K562 (cell line): ENCODE measurements at regions not wholly inside any gene's neighbourhood (a gene's known extent, or its start where the extent isn't known, plus 50 kb on each side); places are given as distances from the start of the nearest gene placed in this dataset.

Source experiments
- ATAC-seq: fragments of 200-7000 bp; cut with Tn5 transposase; 3 replicates; pipeline ENCODE4 v1.9.1; 2020; ENCODE audit warnings: moderate library complexity
- BruUV-seq: library from RNA; stranded (reverse); fragments of 400-500 nt; replicated peaks from 2 replicates; lab custom pipeline; 2021; lab: Mats Ljungman, UMichigan
- CTCF ChIA-PET: fragments of 300-600 bp; formaldehyde crosslinking; extraction: SDS; loops from one replicate; lab custom pipeline; 2021; ENCODE audit warnings: low intra/inter-chr PET ratio; lab: Yijun Ruan, JAX
- POLR2A ChIA-PET: fragments of 300-600, 350-650 bp; sonication (Branson Sonifier 250); formaldehyde crosslinking; extraction: SDS; loops from one replicate; lab custom pipeline; 2021; ENCODE audit warnings: antibody characterized with exemption, inconsistent platforms; lab: Yijun Ruan, JAX
- DNase-seq, 4 experiments: peaks; one replicate each; pipeline versions ENCODE4 v3.0.0 to v3.0.0-alpha.2; 2011 to 2018; ENCODE audit warnings: low spot score in 3 of 4, mixed read lengths in 3 of 4; ENCODE audit errors: extremely low read depth in 1 of 4
- FAIRE-seq: peaks from 2 replicates; lab custom pipeline; 2011; peaks lifted over from hg19 to GRCh38; lab: Jason Lieb, UNC
- H2AFZ ChIP-seq: 2 replicates; pipeline ENCODE4 v1.6.0; 2011; ENCODE audit warnings: low read depth, low read length, control low read depth, inconsistent platforms
- H3K27ac ChIP-seq: fragments of 200-600 bp; 3 replicates; pipeline ENCODE4 v1.8.0; 2011; ENCODE audit warnings: low read depth, mild to moderate bottlenecking, control low read depth, inconsistent platforms, low read length, moderate library complexity, mixed read lengths; ENCODE audit errors: extremely low read depth
- H3K27me3 ChIP-seq, 2 experiments: fragments of 300-600 bp in 1 of 2; 2 replicates in 1 of 2; 3 replicates in 1 of 2; pipeline versions ENCODE4 v1.6.0 to v1.8.0; 2011; ENCODE audit warnings: inconsistent platforms in 2 of 2, low read length in 2 of 2, mild to moderate bottlenecking in 1 of 2, mixed read lengths in 1 of 2, moderate library complexity in 1 of 2; ENCODE audit not compliant: control insufficient read depth in 2 of 2, insufficient read depth in 2 of 2
- H3K36me3 ChIP-seq: fragments of 300-600 bp; 3 replicates; pipeline ENCODE4 v1.8.0; 2011; ENCODE audit warnings: mild to moderate bottlenecking, low read length, inconsistent platforms; ENCODE audit not compliant: control insufficient read depth, insufficient read depth
- H3K4me1 ChIP-seq, 2 experiments: fragments of 200-600 bp in 1 of 2; replicated peaks in 1 of 2; 2 replicates in 1 of 2; 3 replicates in 1 of 2; pipeline versions ENCODE4 v1.5.1 to v1.8.0; 2011; ENCODE audit warnings: inconsistent platforms in 2 of 2, low read length in 2 of 2, mild to moderate bottlenecking in 1 of 2, mixed read lengths in 1 of 2, moderate library complexity in 1 of 2; ENCODE audit not compliant: control insufficient read depth in 2 of 2, insufficient read depth in 2 of 2
- H3K4me2 ChIP-seq: 2 replicates; pipeline ENCODE4 v1.6.1; 2011; ENCODE audit warnings: low read length, control low read depth, inconsistent platforms, mixed read lengths; ENCODE audit not compliant: insufficient read depth
- H3K4me3 ChIP-seq: fragments of 200-600 bp; sonication (generic), shearing (Covaris generic); 2 replicates; pipeline ENCODE4 v1.5.1; 2016; ENCODE audit warnings: control low read depth, inconsistent platforms
- H3K79me2 ChIP-seq: fragments of 200-600 bp; 3 replicates; pipeline ENCODE4 v1.8.0; 2011; ENCODE audit warnings: low read length, inconsistent platforms; ENCODE audit not compliant: control insufficient read depth, insufficient read depth
- H3K9ac ChIP-seq, 2 experiments: 2 replicates each; pipeline versions ENCODE4 v1.6.0 to v1.6.1; 2011; ENCODE audit warnings: low read depth in 2 of 2, low read length in 2 of 2, control low read depth in 1 of 2, inconsistent platforms in 1 of 2, mild to moderate bottlenecking in 1 of 2, mixed read lengths in 1 of 2; ENCODE audit not compliant: insufficient read depth in 1 of 2
- H3K9me1 ChIP-seq: one replicate; pipeline ENCODE4 v1.6.0; 2011; ENCODE audit warnings: inconsistent platforms, mild to moderate bottlenecking, low read length, moderate library complexity; ENCODE audit not compliant: control insufficient read depth, insufficient read depth
- H3K9me3 ChIP-seq: replicated peaks from 2 replicates; pipeline ENCODE4 v1.5.1; 2011; ENCODE audit warnings: low read depth, low read length, inconsistent platforms; ENCODE audit not compliant: control insufficient read depth, insufficient read depth
- H4K20me1 ChIP-seq: replicated peaks from 2 replicates; pipeline ENCODE4 v1.6.1; 2011; ENCODE audit warnings: low read length, inconsistent platforms, mixed read lengths; ENCODE audit not compliant: control insufficient read depth, insufficient read depth
- CEBPB ChIP-seq: fragments of 450-650 bp; IDR thresholded peaks from 2 replicates; pipeline ENCODE4 v1.6.1; 2016; ENCODE audit warnings: missing genetic modification characterization, missing compliant biosample characterization
- CTBP1 ChIP-seq: fragments of 450-650 bp; IDR thresholded peaks from 2 replicates; pipeline ENCODE4 v1.6.1; 2016; ENCODE audit warnings: borderline replicate concordance
- FOXA3 ChIP-seq, 2 experiments: fragments of 450-650 bp in 1 of 2; sonication (generic) in 1 of 2; formaldehyde crosslinking; IDR thresholded peaks in 1 of 2; conservative IDR thresholded peaks in 1 of 2; 2 replicates each; pipeline versions ENCODE4 v1.4.0 to v1.8.0; 2020 to 2022; ENCODE audit warnings: mild to moderate bottlenecking in 2 of 2, missing genetic modification reagents in 1 of 2
- FOXP1 ChIP-seq: sonication (generic); formaldehyde crosslinking; IDR thresholded peaks from 2 replicates; pipeline ENCODE4 v1.8.0; 2022; ENCODE audit warnings: mild to moderate bottlenecking, missing genetic modification reagents
- GTF2F1 ChIP-seq: IDR thresholded peaks from 2 replicates; pipeline ENCODE4 v1.6.1; 2011; ENCODE audit warnings: low read depth, low read length, improper control_type of control experiment
- JUN ChIP-seq, 2 experiments: sonication (generic) in 1 of 2; formaldehyde crosslinking in 1 of 2; IDR thresholded peaks; 2 replicates each; pipeline versions ENCODE4 v1.6.1 to v1.8.0; 2012 to 2022; ENCODE audit warnings: borderline replicate concordance in 2 of 2, mild to moderate bottlenecking in 2 of 2, improper control_type of control experiment in 1 of 2, low read depth in 1 of 2, low read length in 1 of 2, missing genetic modification reagents in 1 of 2
- KAT7 ChIP-seq: sonication (generic); formaldehyde crosslinking; IDR thresholded peaks from 2 replicates; pipeline ENCODE4 v1.8.0; 2022; ENCODE audit warnings: missing genetic modification reagents, mild to moderate bottlenecking, borderline replicate concordance
- MEIS2 ChIP-seq: fragments of 450-650 bp; IDR thresholded peaks from 2 replicates; pipeline ENCODE4 v1.6.1; 2014; ENCODE audit warnings: mild to moderate bottlenecking; ENCODE audit not compliant: partially characterized antibody
- NUFIP1 ChIP-seq: fragments of 450-650 bp; IDR thresholded peaks from 2 replicates; pipeline ENCODE4 v1.6.1; 2018; ENCODE audit not compliant: partially characterized antibody
- PCBP1 ChIP-seq: fragments of 200-400 bp; formaldehyde crosslinking; IDR thresholded peaks from 2 replicates; pipeline ENCODE4 v1.6.1; 2018; ENCODE audit warnings: mild to moderate bottlenecking, low read depth, low read length; ENCODE audit not compliant: poor library complexity, severe bottlenecking
- PHF8 ChIP-seq: fragments of 200-600 bp; sonication (generic); IDR thresholded peaks from 2 replicates; pipeline ENCODE4 v1.6.1; 2012; ENCODE audit warnings: mixed run types, mild to moderate bottlenecking, inconsistent platforms, low read length, moderate library complexity, borderline replicate concordance
- PRDM10 ChIP-seq: fragments of 450-650 bp; IDR thresholded peaks from 2 replicates; pipeline ENCODE4 v1.6.1; 2018; ENCODE audit not compliant: partially characterized antibody
- RNF2 ChIP-seq: sonication (generic); IDR thresholded peaks from 2 replicates; pipeline ENCODE4 v1.6.1; 2016
- SPI1 ChIP-seq: IDR thresholded peaks from 2 replicates; pipeline ENCODE4 v1.6.1; 2011; ENCODE audit warnings: low read depth, low read length, control low read depth, borderline replicate concordance
- SRF ChIP-seq, 2 experiments: fragments of 250-450, 450-650 bp in 1 of 2; sonication (Bioruptor Pico) in 1 of 2; sonication (generic) in 1 of 2; formaldehyde crosslinking; IDR thresholded peaks; 2 replicates each; pipeline versions ENCODE4 v1.5.0 to v1.5.1; 2020 to 2022; ENCODE audit warnings: mild to moderate bottlenecking in 1 of 2, missing genetic modification reagents in 1 of 2
- TEAD1 ChIP-seq, 2 experiments: fragments of 450-650 bp in 1 of 2; sonication (generic) in 1 of 2; formaldehyde crosslinking; IDR thresholded peaks; 2 replicates each; pipeline versions ENCODE4 v1.4.0 to v1.8.0; 2020 to 2022; ENCODE audit warnings: mild to moderate bottlenecking in 2 of 2, missing genetic modification reagents in 1 of 2
- ZBTB17 ChIP-seq: fragments of 450-650 bp; formaldehyde crosslinking; IDR thresholded peaks from 2 replicates; pipeline ENCODE4 v1.4.0; 2020; ENCODE audit warnings: mild to moderate bottlenecking
- WGBS: fragments of 100-300 bp; shearing (Covaris generic); methylation state at CpG from one replicate; pipeline ENCODE4 v1.1.6; 2016; ENCODE audit warnings: low coverage, mixed read lengths; ENCODE audit not compliant: insufficient coverage; ENCODE audit errors: missing lambda C conversion rate; 5-methylcytosine and 5-hydroxymethylcytosine counted together
- in situ Hi-C: fragments of 300-500 bp; cut with MboI; formaldehyde crosslinking; loops from 4 replicates; pipeline ENCODE4 v1.15.0; 2018; ENCODE audit warnings: inconsistent platforms, mixed read lengths
- intact Hi-C: fragments of 100-400 bp; cut with micrococcal nuclease; formaldehyde crosslinking; loops from 2 replicates; pipeline ENCODE4 v1.14.2; 2022

DNA sequence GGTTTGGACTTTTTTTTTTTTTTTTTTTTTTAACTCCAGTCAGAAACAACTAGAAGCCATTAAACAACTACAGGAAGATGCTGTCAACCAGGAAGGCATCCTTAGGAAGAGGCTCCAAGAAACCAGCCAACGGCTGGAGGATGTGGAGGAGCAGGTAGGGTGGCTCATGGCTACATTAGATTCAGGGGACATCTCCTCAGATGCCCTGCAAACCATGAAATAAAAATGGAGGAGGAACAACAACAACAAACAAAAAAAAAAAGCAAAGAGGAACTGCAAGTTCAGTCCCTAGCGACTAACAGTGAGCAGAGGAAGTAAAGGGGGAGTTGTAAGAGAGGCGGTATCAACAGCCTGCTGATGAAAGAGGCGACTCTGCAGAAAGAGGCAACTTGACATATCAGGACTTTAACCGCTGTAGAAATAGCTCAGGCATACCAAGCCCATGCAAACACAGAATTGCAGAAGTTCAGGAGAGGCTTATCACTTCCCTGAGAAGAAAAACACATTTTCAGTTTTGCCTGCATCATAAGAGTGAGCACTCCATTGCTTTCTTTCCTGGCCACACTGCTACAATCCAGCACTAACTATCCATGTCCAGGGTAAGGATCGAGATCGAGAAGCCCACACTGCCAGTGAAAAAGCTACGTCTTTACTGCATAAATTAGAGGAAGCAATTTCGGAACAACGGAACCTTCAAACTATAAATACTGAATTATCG is 103.5 kb upstream of the BCAT1 start:
- ChIA-PET CTCF (no interaction called here), POLR2A (interaction anchor here (0.6 to 1.4 kb wide), 4 partner anchors 10 to 165 kb away, joined by 3 to 4 read pairs (median 3); no protein-coding TSS in a partner anchor)
- intact Hi-C loops (loop anchor here (10.0 kb wide), 1 partner anchor 62 kb away; no protein-coding TSS in a partner anchor), in situ Hi-C loops (no loop called here)
- Histone ChIP-seq H3K27me3 (peaks cover 3 to 4% of the 10 kb centered on the region in 2 experiments; a peak in 2 of 5 replicates), H3K27ac (peak overlapping the region; percentile 63; the same call in 2 of the 3 replicates), H3K9me1 (no peaks in the 10 kb centered on the region), H4K20me1 (no peaks in the 10 kb centered on the region), H3K4me1 (no peaks in the 10 kb centered on the region; a peak in 2 of 5 replicates), H3K4me2 (peak overlapping the region; percentile 61), H3K9ac (0 out of 4 replicates have a peak overlapping the region, but pooled peaks of 1 of the 2 experiments have one; percentile 26), H3K4me3 (peak overlapping the region; percentile 17), H3K9me3 (no peaks in the 10 kb centered on the region), H3K36me3 (no peaks in the 10 kb centered on the region), H2AFZ (peak overlapping the region; percentile 74), H3K79me2 (no peaks in the 10 kb centered on the region)
- under 1% methylated on average over 11 of the region's 11 CpGs for WGBS
- BruUV-seq = no TSS peak
- ATAC-seq = peak; percentile 86
- FAIRE-seq = peak; percentile 48
- peak in 2 of 4 experiments; percentile 12 to 59 for DNase-seq
- TF ChIP-seq CEBPB (tag) (0 out of 2 replicates have a peak, but pooled peaks have one; percentile 20), PCBP1 (no peak), FOXP1 (peak; percentile 79; the same call in 1 of the 2 replicates), CTBP1 (0 out of 2 replicates have a peak, but pooled peaks have one; percentile 60), NUFIP1 (no peak), PHF8 (peak; percentile 45; the same call in 1 of the 2 replicates), MEIS2 (peak; percentile 8), ZBTB17 (CRISPR knock-in tag) (0 out of 2 replicates have a peak, but pooled peaks have one; percentile 16), RNF2 (peak; percentile 24; the same call in 1 of the 2 replicates), SRF (CRISPR knock-in tag; IDR thresholded peaks at IDR 0.05) (no peak), KAT7 (CRISPR knock-in tag) (0 out of 2 replicates have a peak, but pooled peaks have one; percentile 10), GTF2F1 (no peak), TEAD1 (CRISPR knock-in tag; IDR thresholded peaks at IDR 0.05) (peak in 1 of 2 experiments; percentile 95; a peak in 2 of 4 replicates), FOXA3 (CRISPR knock-in tag; conservative IDR thresholded peaks at IDR 0.05 in 1 of 2, IDR thresholded peaks at IDR 0.05 in 1 of 2) (peak in 1 of 2 experiments; percentile 78; a peak in 2 of 4 replicates), SPI1 (peak; percentile 87; the same call in 1 of the 2 replicates), PRDM10 (no peak), JUN (IDR thresholded peaks at IDR 0.05; ENCODE audit: borderline replicate concordance, low read depth, low read length) (no peak), JUN (CRISPR knock-in tag; IDR thresholded peaks at IDR 0.05; ENCODE audit: borderline replicate concordance) (0 out of 2 replicates have a peak, but pooled peaks have one; percentile 30)
